ENCODE measurements at regions not wholly inside any gene's neighbourhood (a gene's known extent, or its start where the extent isn't known, plus 50 kb on each side); places are given as distances from the start of the nearest gene placed in this dataset.

- Histone ChIP-seq H3K36me3 (ENCODE audit: control insufficient read depth, insufficient read depth, low read length) (no peaks in the 10 kb centered on the region), H3K27me3 (ENCODE audit: control insufficient read depth, insufficient read depth, low read length) (no peaks in the 10 kb centered on the region), H3K4me3 (ENCODE audit: low read depth, low read length) (no peak overlapping the region)
- FAIRE-seq (no peak), DNase-seq (ENCODE audit: low read depth) (no peak)
- TF ChIP-seq CTCF (IDR thresholded peaks at IDR 0.05; ENCODE audit: insufficient read depth, low read length, severe bottlenecking) = no peak
Observed at GRCh38 chr12:76270657-76271358, 77.4 kb downstream of the BBS10 start.

GRCh38 chr12:76268267-76268666 is 79.9 kb downstream of the BBS10 start:
- FAIRE-seq (no peak), DNase-seq (ENCODE audit: low read depth) (peak; percentile 11)
- no peak for TF ChIP-seq CTCF (IDR thresholded peaks at IDR 0.05; ENCODE audit: insufficient read depth, low read length, severe bottlenecking)
- H3K27me3 ChIP-seq (ENCODE audit: control insufficient read depth, insufficient read depth, low read length) = no peaks in the 10 kb centered on the region
- H3K4me3 ChIP-seq (ENCODE audit: low read depth, low read length) = no peak overlapping the region
- no peaks in the 10 kb centered on the region for H3K36me3 ChIP-seq (ENCODE audit: control insufficient read depth, insufficient read depth, low read length)

- no peak overlapping the region for H3K4me3 ChIP-seq (ENCODE audit: low read depth, low read length)
- peak; percentile 88 for DNase-seq (ENCODE audit: low read depth)
Observed at GRCh38 chr12:76266797-76267196, 81.4 kb downstream of the BBS10 start.

GRCh38 chr12:76265424-76266180 is 82.6 kb downstream of the BBS10 start:
- no peak for FAIRE-seq
- TF ChIP-seq CTCF (IDR thresholded peaks at IDR 0.05; ENCODE audit: insufficient read depth, low read length, severe bottlenecking) = no peak

More at GRCh38 chr12:76266797-76267196, 81.4 kb downstream of the BBS10 start:
- FAIRE-seq = peak; percentile 50
- no peaks in the 10 kb centered on the region for H3K36me3 ChIP-seq (ENCODE audit: control insufficient read depth, insufficient read depth, low read length)
- TF ChIP-seq CTCF (IDR thresholded peaks at IDR 0.05; ENCODE audit: insufficient read depth, low read length, severe bottlenecking) = no peak
- no peaks in the 10 kb centered on the region for H3K27me3 ChIP-seq (ENCODE audit: control insufficient read depth, insufficient read depth, low read length)

GRCh38 chr12:76264611-76265012 is 83.6 kb downstream of the BBS10 start:
- Histone ChIP-seq H3K27me3 (ENCODE audit: control insufficient read depth, insufficient read depth, low read length) (no peaks in the 10 kb centered on the region), H3K4me3 (ENCODE audit: low read depth, low read length) (no peak overlapping the region), H3K36me3 (ENCODE audit: control insufficient read depth, insufficient read depth, low read length) (no peaks in the 10 kb centered on the region)
- TF ChIP-seq CTCF (IDR thresholded peaks at IDR 0.05; ENCODE audit: insufficient read depth, low read length, severe bottlenecking) = no peak
- DNase-seq (ENCODE audit: low read depth) = peak; percentile 90
- peak; percentile 75 for FAIRE-seq

More at GRCh38 chr12:76265424-76266180, 82.6 kb downstream of the BBS10 start:
- peak; percentile 15 for DNase-seq (ENCODE audit: low read depth)
- Histone ChIP-seq H3K27me3 (ENCODE audit: control insufficient read depth, insufficient read depth, low read length) (no peaks in the 10 kb centered on the region), H3K4me3 (ENCODE audit: low read depth, low read length) (no peak overlapping the region), H3K36me3 (ENCODE audit: control insufficient read depth, insufficient read depth, low read length) (no peaks in the 10 kb centered on the region)
